Right lobe of liver (tissue), 4 donors: ENCODE measurements at regions not wholly inside any gene's neighbourhood (a gene's known extent, or its start where the extent isn't known, plus 50 kb on each side); places are given as distances from the start of the nearest gene placed in this dataset.

ENCODE experiments used
- CTCF ChIP-seq, 4 donors: fragments of 200-600 bp in 3 of 4; fragments of 450-650 bp in 1 of 4; IDR thresholded peaks; one replicate each; pipeline versions ENCODE4 v1.5.1 to v1.8.0; 2016 to 2022; ENCODE audit warnings: antibody characterized with exemption in 4 of 4, mild to moderate bottlenecking in 2 of 4
- POLR2A ChIP-seq: fragments of 450-650 bp; IDR thresholded peaks from one replicate; pipeline ENCODE4 v1.6.1; 2017; ENCODE audit warnings: antibody characterized with exemption, mild to moderate bottlenecking
- donor health status: DM: no; HTN: no; CAD: no.
- donor health status: DM: no; HTN: no; CAD: no.
- donor health status: DM: no; HTN: yes; CAD: no.

- TF ChIP-seq POLR2A (no peak), CTCF (IDR thresholded peaks at IDR 0.05) (no peak)
These were observed 55.2 kb upstream of the FAM136A start for GRCh38 chr2:70356941-70357683.
